HEK293T (cell line): ENCODE measurements at regions not wholly inside any gene's neighbourhood (a gene's known extent, or its start where the extent isn't known, plus 50 kb on each side); places are given as distances from the start of the nearest gene placed in this dataset.

Experiments used
- ELF4 ChIP-seq: fragments of 450-650 bp; IDR thresholded peaks from 2 replicates; pipeline ENCODE4 v1.6.1; 2017; ENCODE audit warnings: antibody characterized with exemption
- FOXM1 ChIP-seq: fragments of 450-650 bp; IDR thresholded peaks from 2 replicates; pipeline ENCODE4 v1.6.1; 2017; ENCODE audit warnings: mild to moderate bottlenecking, borderline replicate concordance
- NFRKB ChIP-seq: fragments of 450-650 bp; IDR thresholded peaks from 2 replicates; pipeline ENCODE4 v1.6.1; 2016; ENCODE audit warnings: mild to moderate bottlenecking, moderate library complexity
- PKNOX1 ChIP-seq: fragments of 450-650 bp; IDR thresholded peaks from 2 replicates; pipeline ENCODE4 v1.6.1; 2016
- SP1 ChIP-seq: fragments of 450-650 bp; IDR thresholded peaks from 2 replicates; pipeline ENCODE4 v1.6.1; 2017
- TARDBP ChIP-seq: fragments of 450-650 bp; IDR thresholded peaks from 2 replicates; pipeline ENCODE4 v1.6.1; 2016
- ZNF384 ChIP-seq: fragments of 450-650 bp; IDR thresholded peaks from 2 replicates; pipeline ENCODE4 v1.6.1; 2016

GRCh38 chr20:58007947-58008346, 220.5 kb downstream of the ANKRD60 start:
- TF ChIP-seq NFRKB (no peak), ELF4 (no peak), TARDBP (no peak), ZNF384 (no peak), SP1 (no peak), FOXM1 (no peak), PKNOX1 (no peak)
